Ectodermal cell (in vitro differentiated cells): ENCODE measurements at regions not wholly inside any gene's neighbourhood (a gene's known extent, or its start where the extent isn't known, plus 50 kb on each side); places are given as distances from the start of the nearest gene placed in this dataset.
"Not testable (repeated sequence)": the region's sequence is repeated elsewhere in the genome, so short reads cannot be mapped to it uniquely, and the experiment has no call there.

ENCODE experiments used
- H3K27ac ChIP-seq: 2 replicates; pipeline ENCODE4 v1.7.0; 2013; ENCODE audit warnings: mild to moderate bottlenecking, low read depth, low read length; ENCODE audit not compliant: insufficient read depth, poor library complexity, severe bottlenecking
- H3K27me3 ChIP-seq: 2 replicates; pipeline ENCODE4 v1.7.0; 2013; ENCODE audit warnings: mild to moderate bottlenecking, low read length; ENCODE audit not compliant: insufficient read depth, control insufficient read depth, poor library complexity, severe bottlenecking
- H3K36me3 ChIP-seq: one replicate; pipeline ENCODE4 v1.7.0; 2013; ENCODE audit warnings: low read length; ENCODE audit not compliant: control insufficient read depth, insufficient read depth
- H3K4me1 ChIP-seq: one replicate; pipeline ENCODE4 v1.7.0; 2013; ENCODE audit warnings: low read length; ENCODE audit not compliant: control insufficient read depth, insufficient read depth
- H3K4me3 ChIP-seq: 2 replicates; pipeline ENCODE4 v1.7.0; 2013; ENCODE audit warnings: low read depth, low read length, control low read depth; ENCODE audit not compliant: insufficient read depth
- H3K9me3 ChIP-seq: 2 replicates; pipeline ENCODE4 v1.7.0; 2013; ENCODE audit warnings: mild to moderate bottlenecking, low read length, moderate library complexity; ENCODE audit not compliant: control insufficient read depth
- WGBS, 2 experiments: methylation state at CpG; one replicate each; pipeline ENCODE4 v1.1.7; 2013; ENCODE audit warnings: missing lambda C conversion rate in 2 of 2; 5-methylcytosine and 5-hydroxymethylcytosine counted together

DNA sequence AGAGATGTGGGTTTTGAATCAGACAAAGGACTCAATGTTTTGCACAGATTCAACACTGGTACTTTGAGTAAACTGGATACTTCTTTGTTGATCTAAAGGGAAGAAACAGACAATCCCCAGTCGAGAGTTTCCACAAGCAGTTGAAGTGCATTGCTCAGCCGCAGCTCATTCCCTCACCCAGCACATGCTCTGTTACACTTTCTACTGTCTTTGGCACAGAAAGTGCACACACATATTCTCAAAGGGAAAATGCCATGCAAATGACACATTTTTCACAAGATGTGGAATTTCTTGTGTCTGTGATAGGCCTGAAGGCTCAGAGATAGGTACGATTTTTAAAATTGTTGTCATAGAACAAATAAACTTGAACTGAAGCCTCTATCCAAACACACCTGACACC is 258.9 kb upstream of the TRIB2 start:
- H3K27me3 ChIP-seq, result no peaks in the 10 kb centered on the region
- no peak overlapping the region for H3K4me3 ChIP-seq
- H3K9me3 ChIP-seq, result no peaks in the 10 kb centered on the region
- H3K4me1 ChIP-seq, result no peaks in the 10 kb centered on the region
- 92% methylated on average over 3 of the region's 3 CpGs for WGBS, 2 experiments
- no peaks in the 10 kb centered on the region for H3K36me3 ChIP-seq
- no peak overlapping the region for H3K27ac ChIP-seq

DNA sequence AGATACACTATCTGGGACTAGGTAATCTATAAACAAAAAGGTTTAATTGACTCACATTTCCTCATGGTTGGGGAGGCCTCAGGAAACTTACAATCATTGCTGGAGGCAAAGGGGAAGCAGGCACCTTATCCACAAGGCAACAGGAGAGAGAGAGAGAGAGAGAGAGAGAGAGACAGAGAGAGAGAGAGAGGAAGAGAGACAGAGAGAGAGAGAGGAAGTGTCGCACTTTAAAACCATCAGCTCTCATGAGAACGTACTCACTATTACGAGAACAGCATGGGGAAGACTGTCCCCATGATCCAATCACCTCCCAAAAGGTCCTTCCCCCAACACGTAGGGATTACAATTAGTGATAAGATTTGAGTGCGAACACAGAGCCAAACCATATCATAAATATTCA is 253.5 kb upstream of the TRIB2 start:
- no peak overlapping the region for H3K27ac ChIP-seq
- WGBS, 2 experiments, result 77 to 83% methylated on average over 2 to 5 of the region's 5 CpGs

DNA sequence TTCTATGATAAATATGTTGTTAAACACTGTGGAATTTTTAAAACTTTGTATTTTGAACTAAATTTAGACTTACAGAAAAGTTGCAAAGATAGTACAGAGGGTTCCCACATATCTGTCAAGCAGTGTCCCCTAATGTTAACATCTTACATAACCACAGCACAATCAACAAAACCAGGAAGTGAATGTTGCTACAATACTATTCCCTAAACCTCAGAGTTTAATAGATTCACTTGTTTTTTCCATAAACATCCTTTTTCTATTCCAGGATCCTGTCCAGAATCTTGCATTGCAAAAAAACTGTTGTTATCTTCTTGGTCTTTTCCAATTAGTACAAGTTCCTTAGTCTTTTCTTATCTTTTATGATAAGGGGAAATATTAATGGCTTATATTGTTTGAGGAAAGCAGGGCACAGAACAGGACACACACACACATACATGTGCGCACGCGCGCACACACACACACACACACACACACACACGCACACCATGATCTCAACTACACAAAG is 251.1 kb upstream of the TRIB2 start:
- H3K27ac ChIP-seq, result no peak overlapping the region
- H3K4me3 ChIP-seq, result no peak overlapping the region
- no peaks in the 10 kb centered on the region for H3K9me3 ChIP-seq
- no peaks in the 10 kb centered on the region for H3K36me3 ChIP-seq
- H3K4me1 ChIP-seq, result no peaks in the 10 kb centered on the region
- no peaks in the 10 kb centered on the region for H3K27me3 ChIP-seq
- WGBS, 2 experiments, result 51 to 68% methylated on average over 5 of the region's 5 CpGs

More for the DNA sequence above, 253.5 kb upstream of the TRIB2 start:
- Histone ChIP-seq H3K9me3 (no peaks in the 10 kb centered on the region), H3K4me3 (no peak overlapping the region), H3K27me3 (no peaks in the 10 kb centered on the region), H3K36me3 (no peaks in the 10 kb centered on the region), H3K4me1 (no peaks in the 10 kb centered on the region)

DNA sequence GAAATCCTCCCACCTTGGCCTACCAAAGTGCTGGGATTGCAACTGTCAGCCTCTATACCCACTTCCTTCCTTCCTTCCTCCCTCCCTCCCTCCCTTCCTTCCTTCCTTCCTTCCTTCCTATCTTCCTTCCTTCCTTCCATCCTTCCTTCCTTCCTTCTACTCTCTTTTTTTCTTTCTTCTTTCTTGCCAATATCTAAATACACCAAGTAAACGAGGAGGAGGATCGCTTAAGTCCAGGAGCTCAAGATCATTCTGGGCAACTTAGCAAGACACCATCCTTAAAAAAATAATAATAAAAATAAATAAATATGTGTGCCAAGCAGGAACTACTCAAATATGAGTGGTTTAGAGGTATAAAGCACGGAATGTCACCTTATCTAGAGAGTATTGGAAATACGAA is 249.4 kb upstream of the TRIB2 start:
- Histone ChIP-seq H3K27me3 (no peaks in the 10 kb centered on the region), H3K4me3 (no peak overlapping the region), H3K27ac (no peak overlapping the region), H3K36me3 (no peaks in the 10 kb centered on the region), H3K9me3 (no peaks in the 10 kb centered on the region), H3K4me1 (no peaks in the 10 kb centered on the region)
- 96 to 98% methylated on average over 3 of the region's 4 CpGs for WGBS, 2 experiments

DNA sequence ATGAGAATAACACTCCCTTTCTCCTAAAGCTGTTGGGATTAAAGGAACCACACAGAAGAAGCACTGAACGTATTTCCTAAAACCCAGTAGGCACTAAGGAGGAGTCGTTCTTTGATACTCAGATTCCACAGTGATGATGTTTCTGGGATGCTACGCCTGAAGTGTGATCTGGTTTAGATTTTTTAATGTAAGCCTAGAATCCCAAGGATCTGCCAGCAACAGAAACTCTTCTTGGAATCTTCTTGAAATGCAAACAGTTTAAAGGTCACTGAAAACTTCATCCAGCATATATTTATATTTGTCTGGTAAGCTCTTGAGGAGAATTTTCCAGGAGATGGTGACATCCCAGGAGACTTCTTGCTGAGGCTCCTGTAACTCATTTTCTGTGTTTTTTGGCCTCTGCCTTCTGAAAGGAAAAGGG is 247.6 kb upstream of the TRIB2 start:
- no peaks in the 10 kb centered on the region for H3K27me3 ChIP-seq
- H3K27ac ChIP-seq, result no peak overlapping the region
- 88 to 94% methylated on average over 3 of the region's 3 CpGs for WGBS, 2 experiments
- H3K4me3 ChIP-seq, result no peak overlapping the region
- H3K36me3 ChIP-seq, result no peaks in the 10 kb centered on the region
- H3K9me3 ChIP-seq, result no peaks in the 10 kb centered on the region
- H3K4me1 ChIP-seq, result no peaks in the 10 kb centered on the region

DNA sequence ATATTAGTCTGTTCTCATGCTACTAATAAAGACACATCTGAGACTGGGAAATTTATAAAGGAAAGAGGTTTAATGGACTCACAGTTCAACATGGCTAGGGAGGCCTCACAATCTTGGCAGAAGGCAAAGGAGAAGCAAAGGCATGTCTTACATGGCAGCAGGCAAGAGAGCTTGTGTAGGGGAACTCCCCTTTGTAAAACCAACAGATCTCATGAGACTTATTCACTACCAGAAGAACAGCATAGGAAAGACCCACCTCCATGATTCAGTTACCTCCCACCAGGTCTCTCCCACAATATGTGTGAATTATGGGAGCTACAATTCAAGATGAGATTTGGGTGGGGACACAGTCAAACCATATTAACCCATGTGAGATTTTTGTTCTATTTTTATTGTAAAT is 244.5 kb upstream of the TRIB2 start:
- H3K9me3 ChIP-seq, H3K27ac ChIP-seq, H3K4me3 ChIP-seq, H3K27me3 ChIP-seq, H3K4me1 ChIP-seq, H3K36me3 ChIP-seq: not testable (repeated sequence)

DNA sequence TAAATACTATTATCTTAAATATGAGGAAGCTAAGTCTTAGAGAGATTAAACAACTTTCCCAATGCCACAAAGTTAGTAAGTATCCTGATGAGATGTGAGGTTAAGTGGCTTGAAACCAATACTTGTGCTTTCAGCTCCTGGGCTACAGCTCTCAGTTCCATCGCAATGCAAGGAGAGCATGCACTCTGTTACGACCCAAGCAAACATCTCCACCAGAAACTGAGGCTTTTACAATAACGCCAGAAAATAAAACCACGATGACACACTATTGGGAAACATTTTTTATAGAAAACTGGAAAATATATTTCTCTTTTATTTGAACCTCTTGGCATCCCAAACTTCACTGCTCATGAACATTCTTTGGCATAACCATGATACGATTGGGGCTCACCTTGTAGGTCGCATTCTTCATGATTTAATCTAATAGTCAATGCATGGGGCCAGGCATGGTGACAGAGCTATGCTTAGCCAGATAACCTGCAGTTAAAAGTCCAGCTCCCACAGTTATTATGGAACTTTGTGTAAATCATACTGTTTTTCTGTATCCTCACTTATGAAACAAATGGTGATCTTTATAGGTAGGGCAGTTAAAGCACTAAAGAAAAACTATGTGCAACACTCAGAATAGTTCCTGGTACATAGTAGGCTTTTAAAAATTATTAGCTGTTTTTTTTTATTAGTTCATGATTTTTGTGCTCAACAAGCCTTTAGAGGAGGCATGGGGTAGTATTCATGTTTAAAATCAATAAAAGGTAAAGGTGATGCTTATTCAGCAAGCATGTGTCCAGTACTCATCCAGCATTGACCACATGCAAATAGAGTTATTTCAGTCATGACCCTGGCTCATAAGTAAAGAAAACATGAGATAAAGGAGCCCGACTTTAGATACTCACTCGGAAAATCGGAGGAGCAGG is 238.3 kb upstream of the TRIB2 start:
- H3K36me3 ChIP-seq, result no peaks in the 10 kb centered on the region
- H3K4me3 ChIP-seq, result no peak overlapping the region
- H3K9me3 ChIP-seq, result no peaks in the 10 kb centered on the region
- no peak overlapping the region for H3K27ac ChIP-seq
- H3K4me1 ChIP-seq, result no peaks in the 10 kb centered on the region
- 95 to 96% methylated on average over 9 of the region's 9 CpGs for WGBS, 2 experiments
- no peaks in the 10 kb centered on the region for H3K27me3 ChIP-seq

DNA sequence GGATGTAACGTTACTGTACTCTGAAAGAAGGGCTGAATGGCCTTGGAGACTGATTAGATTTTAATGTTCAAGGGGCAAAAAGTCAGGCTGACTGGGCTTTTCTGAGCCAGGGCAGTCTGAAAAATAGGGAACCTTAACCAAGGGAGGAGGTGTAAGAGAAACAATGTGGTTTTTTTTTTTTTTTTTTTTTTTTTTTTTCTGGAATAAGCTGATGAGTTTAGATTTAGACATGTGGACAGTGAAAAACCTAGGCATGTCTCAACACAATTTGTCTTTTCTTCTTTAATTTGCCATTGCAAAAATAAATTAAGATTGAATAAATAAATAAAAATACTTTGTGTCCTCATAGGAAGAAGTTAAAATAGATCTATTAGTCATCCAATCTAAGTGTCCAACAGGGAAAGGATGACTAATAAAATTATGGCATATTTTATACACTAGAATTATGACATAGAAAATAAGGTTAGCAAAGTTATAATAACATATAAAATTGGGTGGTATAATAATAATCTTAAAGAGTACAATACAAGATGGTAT is 237.6 kb upstream of the TRIB2 start:
- Histone ChIP-seq H3K27ac (no peak overlapping the region), H3K4me3 (no peak overlapping the region), H3K36me3 (no peaks in the 10 kb centered on the region), H3K27me3 (no peaks in the 10 kb centered on the region), H3K4me1 (no peaks in the 10 kb centered on the region), H3K9me3 (no peaks in the 10 kb centered on the region)
- WGBS, 2 experiments, result 90 to 93% methylated on average over 1 of the region's 1 CpG

DNA sequence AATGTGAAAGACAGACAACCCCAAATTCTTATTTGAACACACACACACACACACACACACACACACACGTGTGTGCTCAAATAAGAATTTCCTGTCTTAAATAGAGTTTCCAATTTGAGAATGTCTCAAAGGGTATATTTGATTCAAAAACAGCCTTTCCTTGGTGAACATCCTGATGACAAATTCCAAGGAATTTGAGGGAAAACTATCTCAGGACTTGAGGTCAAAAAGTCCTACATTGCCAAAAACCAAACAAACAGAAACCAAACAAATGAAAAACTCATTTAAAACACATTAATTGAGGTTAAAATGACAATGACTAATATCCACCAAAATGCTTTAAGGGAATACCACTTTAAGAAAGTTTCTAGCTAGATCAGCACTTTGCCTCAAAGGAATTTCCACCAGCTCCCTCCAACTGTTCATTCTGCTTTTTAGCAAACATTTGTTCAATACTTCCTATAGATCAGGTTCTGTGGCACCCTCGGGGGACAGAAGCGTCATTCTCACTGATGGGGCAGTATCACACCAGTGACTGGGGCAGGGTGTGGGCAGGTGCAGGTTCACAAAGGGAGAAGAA is 232.1 kb upstream of the TRIB2 start:
- H3K36me3 ChIP-seq, result no peaks in the 10 kb centered on the region
- 85 to 87% methylated on average over 3 of the region's 3 CpGs for WGBS, 2 experiments
- H3K4me1 ChIP-seq, result no peaks in the 10 kb centered on the region
- no peak overlapping the region for H3K27ac ChIP-seq
- no peaks in the 10 kb centered on the region for H3K9me3 ChIP-seq
- H3K4me3 ChIP-seq, result no peak overlapping the region
- no peaks in the 10 kb centered on the region for H3K27me3 ChIP-seq
